Panc1 (cell line): ENCODE measurements at regions not wholly inside any gene's neighbourhood (a gene's known extent, or its start where the extent isn't known, plus 50 kb on each side); places are given as distances from the start of the nearest gene placed in this dataset.

Source experiments
- ATAC-seq: fragments of 200-7000 bp; cut with Tn5 transposase; 2 replicates; pipeline ENCODE4 v1.9.1; 2020; ENCODE audit warnings: mild to moderate bottlenecking, moderate library complexity
- BruUV-seq: library from RNA; stranded (reverse); fragments of 400-500 nt; replicated peaks from 2 replicates; lab custom pipeline; 2021; lab: Mats Ljungman, UMichigan
- CTCF ChIA-PET: fragments of 300-600 bp; sonication (Branson Sonifier 250); formaldehyde crosslinking; loops from one replicate; lab custom pipeline; 2022; ENCODE audit warnings: antibody characterized with exemption; lab: Charles Lee
- POLR2A ChIA-PET: fragments of 300-600 bp; sonication (Branson Sonifier 250); formaldehyde crosslinking; loops from one replicate; lab custom pipeline; 2022; ENCODE audit warnings: antibody characterized with exemption; lab: Charles Lee
- DNase-seq: peaks from one replicate; pipeline ENCODE4 v3.0.0-alpha.2; 2010; ENCODE audit warnings: low read depth, low spot score
- H3K27ac ChIP-seq: 2 replicates; pipeline ENCODE4 v1.5.1; 2011; ENCODE audit warnings: mild to moderate bottlenecking, low read length, inconsistent platforms
- H3K27me3 ChIP-seq: fragments of 200-500 bp; sonication (Bioruptor generic); 2 replicates; pipeline ENCODE4 v1.6.0; 2014; ENCODE audit warnings: low read length, inconsistent platforms; ENCODE audit not compliant: control insufficient read depth, insufficient read depth
- H3K36me3 ChIP-seq: fragments of 200-500 bp; sonication (Bioruptor generic); 2 replicates; pipeline ENCODE4 v1.5.1; 2014; ENCODE audit warnings: inconsistent platforms, mild to moderate bottlenecking, low read length, moderate library complexity; ENCODE audit not compliant: control insufficient read depth, insufficient read depth
- H3K4me1 ChIP-seq: 2 replicates; pipeline ENCODE4 v1.5.1; 2011; ENCODE audit warnings: inconsistent platforms, mild to moderate bottlenecking, low read length, moderate library complexity; ENCODE audit not compliant: control insufficient read depth, insufficient read depth
- H3K4me3 ChIP-seq, 2 experiments: 2 replicates each; pipeline ENCODE4 v1.5.1; 2011 to 2012; ENCODE audit warnings: low read depth in 2 of 2, low read length in 2 of 2, mild to moderate bottlenecking in 2 of 2, inconsistent platforms in 1 of 2, moderate library complexity in 1 of 2
- H3K9me3 ChIP-seq: fragments of 200-500 bp; sonication (Bioruptor generic); 2 replicates; pipeline ENCODE4 v1.5.1; 2014; ENCODE audit warnings: low read depth, mild to moderate bottlenecking, inconsistent platforms, low read length, moderate library complexity; ENCODE audit not compliant: control insufficient read depth, insufficient read depth
- POLR2AphosphoS5 ChIP-seq: IDR thresholded peaks from 2 replicates; pipeline ENCODE4 v1.6.1; 2012; ENCODE audit warnings: mild to moderate bottlenecking, low read depth, low read length, moderate library complexity
- SIN3A ChIP-seq: IDR thresholded peaks from 2 replicates; pipeline ENCODE4 v1.6.1; 2012; ENCODE audit warnings: low read depth, mild to moderate bottlenecking, low read length, moderate library complexity, borderline replicate concordance; ENCODE audit not compliant: insufficient read depth
- TCF7L2 ChIP-seq: IDR thresholded peaks from 2 replicates; pipeline ENCODE4 v1.6.1; 2011; ENCODE audit warnings: mild to moderate bottlenecking, low read depth, low read length, inconsistent platforms
- in situ Hi-C: cut with HindIII; loops from 2 replicates; pipeline ENCODE4 v1.10.0; 2016; ENCODE audit warnings: low sequenced_read_pairs, low pct_unique_long_range_greater_than_20kb
- intact Hi-C: fragments of 100-400 bp; cut with micrococcal nuclease; formaldehyde crosslinking; loops from one replicate; pipeline ENCODE4 v1.10.0; 2022; ENCODE audit not compliant: unreplicated experiment
- TF ChIP-seq, protein P1 (sequence below), 2 experiments: IDR thresholded peaks; 2 replicates each; pipeline ENCODE4 v1.6.1; 2011 to 2012; ENCODE audit warnings: low read depth in 2 of 2, control low read depth in 1 of 2, low read length in 1 of 2, mild to moderate bottlenecking in 1 of 2, moderate library complexity in 1 of 2; ENCODE audit not compliant: insufficient read depth in 1 of 2
- TF ChIP-seq, protein P2 (sequence below): fragments of 450-650 bp; IDR thresholded peaks from 2 replicates; pipeline ENCODE4 v1.5.1; 2017; ENCODE audit warnings: mild to moderate bottlenecking

DNA sequence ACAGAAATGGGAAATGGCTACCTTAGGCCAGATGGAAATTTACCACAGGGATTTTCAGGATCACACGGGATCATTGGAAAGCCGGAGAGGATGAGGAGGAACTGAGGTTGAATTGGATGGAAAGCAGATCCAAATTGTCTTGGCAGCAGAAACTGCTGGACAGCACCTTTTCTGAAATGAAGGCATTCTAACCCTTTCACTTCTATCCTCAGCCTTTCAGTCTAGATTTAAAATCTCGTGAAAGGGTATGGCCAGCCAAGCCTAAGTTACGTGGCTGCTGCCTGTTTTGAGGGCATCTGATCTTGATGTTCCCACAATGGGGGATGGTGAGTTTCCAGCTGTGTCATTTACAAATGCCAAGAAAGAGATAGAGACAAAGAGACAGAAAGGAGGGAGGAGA is 358.2 kb downstream of the KIF16B start:
- Histone ChIP-seq H3K27ac (no peak overlapping the region), H3K9me3 (no peaks in the 10 kb centered on the region), H3K4me3 (no peak overlapping the region), H3K4me1 (no peaks in the 10 kb centered on the region), H3K27me3 (no peaks in the 10 kb centered on the region), H3K36me3 (no peaks in the 10 kb centered on the region)
- intact Hi-C loops, result no loop called here
- ATAC-seq (no peak), DNase-seq (no peak)
- BruUV-seq, result no TSS peak
- in situ Hi-C loops, result no loop called here
- TF ChIP-seq, protein P1, sequence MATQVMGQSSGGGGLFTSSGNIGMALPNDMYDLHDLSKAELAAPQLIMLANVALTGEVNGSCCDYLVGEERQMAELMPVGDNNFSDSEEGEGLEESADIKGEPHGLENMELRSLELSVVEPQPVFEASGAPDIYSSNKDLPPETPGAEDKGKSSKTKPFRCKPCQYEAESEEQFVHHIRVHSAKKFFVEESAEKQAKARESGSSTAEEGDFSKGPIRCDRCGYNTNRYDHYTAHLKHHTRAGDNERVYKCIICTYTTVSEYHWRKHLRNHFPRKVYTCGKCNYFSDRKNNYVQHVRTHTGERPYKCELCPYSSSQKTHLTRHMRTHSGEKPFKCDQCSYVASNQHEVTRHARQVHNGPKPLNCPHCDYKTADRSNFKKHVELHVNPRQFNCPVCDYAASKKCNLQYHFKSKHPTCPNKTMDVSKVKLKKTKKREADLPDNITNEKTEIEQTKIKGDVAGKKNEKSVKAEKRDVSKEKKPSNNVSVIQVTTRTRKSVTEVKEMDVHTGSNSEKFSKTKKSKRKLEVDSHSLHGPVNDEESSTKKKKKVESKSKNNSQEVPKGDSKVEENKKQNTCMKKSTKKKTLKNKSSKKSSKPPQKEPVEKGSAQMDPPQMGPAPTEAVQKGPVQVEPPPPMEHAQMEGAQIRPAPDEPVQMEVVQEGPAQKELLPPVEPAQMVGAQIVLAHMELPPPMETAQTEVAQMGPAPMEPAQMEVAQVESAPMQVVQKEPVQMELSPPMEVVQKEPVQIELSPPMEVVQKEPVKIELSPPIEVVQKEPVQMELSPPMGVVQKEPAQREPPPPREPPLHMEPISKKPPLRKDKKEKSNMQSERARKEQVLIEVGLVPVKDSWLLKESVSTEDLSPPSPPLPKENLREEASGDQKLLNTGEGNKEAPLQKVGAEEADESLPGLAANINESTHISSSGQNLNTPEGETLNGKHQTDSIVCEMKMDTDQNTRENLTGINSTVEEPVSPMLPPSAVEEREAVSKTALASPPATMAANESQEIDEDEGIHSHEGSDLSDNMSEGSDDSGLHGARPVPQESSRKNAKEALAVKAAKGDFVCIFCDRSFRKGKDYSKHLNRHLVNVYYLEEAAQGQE (IDR thresholded peaks at IDR 0.05; ENCODE audit: insufficient read depth in 1 of 2, low read depth in 2 of 2, low read length in 1 of 2), result peak in 1 of 2 experiments; percentile 51; a peak in 1 of 4 replicates
- TF ChIP-seq POLR2AphosphoS5, result no peak
- ChIA-PET POLR2A (no interaction called here), CTCF (no interaction called here)

DNA sequence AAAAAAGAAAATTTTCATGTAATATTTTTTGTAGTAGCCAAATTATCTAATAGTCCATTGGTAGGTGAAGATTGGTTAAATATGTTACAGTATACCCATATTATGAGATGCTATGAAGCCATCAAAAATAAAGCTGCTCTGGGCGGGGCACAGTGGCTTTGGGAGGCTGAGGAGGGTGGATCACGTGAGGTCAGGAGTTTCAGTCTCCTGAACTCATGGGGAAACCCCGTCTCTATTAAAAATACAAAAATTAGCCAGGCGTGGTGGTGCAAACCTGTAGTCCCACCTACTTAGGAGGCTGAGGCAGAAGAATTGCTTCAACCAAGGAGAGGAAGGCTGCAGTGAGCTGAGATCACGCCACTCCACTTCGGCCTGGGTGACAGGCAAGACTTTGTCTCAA is 360.5 kb downstream of the KIF16B start:
- Histone ChIP-seq H3K4me3 (no peak overlapping the region), H3K36me3 (no peaks in the 10 kb centered on the region), H3K4me1 (no peaks in the 10 kb centered on the region), H3K27ac (no peak overlapping the region), H3K9me3 (no peaks in the 10 kb centered on the region), H3K27me3 (no peaks in the 10 kb centered on the region)
- POLR2A ChIA-PET, result no interaction called here
- no TSS peak for BruUV-seq
- intact Hi-C loops (no loop called here), in situ Hi-C loops (no loop called here)
- ATAC-seq (no peak), DNase-seq (no peak)
- TF ChIP-seq, protein P2, sequence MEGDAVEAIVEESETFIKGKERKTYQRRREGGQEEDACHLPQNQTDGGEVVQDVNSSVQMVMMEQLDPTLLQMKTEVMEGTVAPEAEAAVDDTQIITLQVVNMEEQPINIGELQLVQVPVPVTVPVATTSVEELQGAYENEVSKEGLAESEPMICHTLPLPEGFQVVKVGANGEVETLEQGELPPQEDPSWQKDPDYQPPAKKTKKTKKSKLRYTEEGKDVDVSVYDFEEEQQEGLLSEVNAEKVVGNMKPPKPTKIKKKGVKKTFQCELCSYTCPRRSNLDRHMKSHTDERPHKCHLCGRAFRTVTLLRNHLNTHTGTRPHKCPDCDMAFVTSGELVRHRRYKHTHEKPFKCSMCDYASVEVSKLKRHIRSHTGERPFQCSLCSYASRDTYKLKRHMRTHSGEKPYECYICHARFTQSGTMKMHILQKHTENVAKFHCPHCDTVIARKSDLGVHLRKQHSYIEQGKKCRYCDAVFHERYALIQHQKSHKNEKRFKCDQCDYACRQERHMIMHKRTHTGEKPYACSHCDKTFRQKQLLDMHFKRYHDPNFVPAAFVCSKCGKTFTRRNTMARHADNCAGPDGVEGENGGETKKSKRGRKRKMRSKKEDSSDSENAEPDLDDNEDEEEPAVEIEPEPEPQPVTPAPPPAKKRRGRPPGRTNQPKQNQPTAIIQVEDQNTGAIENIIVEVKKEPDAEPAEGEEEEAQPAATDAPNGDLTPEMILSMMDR, result no peak
- TF ChIP-seq SIN3A, result no peak
- TF ChIP-seq, protein P1 (IDR thresholded peaks at IDR 0.05; ENCODE audit: insufficient read depth in 1 of 2, low read depth in 2 of 2, low read length in 1 of 2), result no peak
- no peak for TF ChIP-seq TCF7L2
- no peak for TF ChIP-seq POLR2AphosphoS5
- CTCF ChIA-PET, result no interaction called here
